Stimulated activated CD8-positive, alpha-beta memory T cell treated with anti-CD3 and anti-CD28 coated beads, Interleukin-12 subunit alpha, Interleukin-12 subunit beta, amount 100 ng/mL, for 4 hours (primary cell): ENCODE measurements at regions not wholly inside any gene's neighbourhood (a gene's known extent, or its start where the extent isn't known, plus 50 kb on each side); places are given as distances from the start of the nearest gene placed in this dataset.

ENCODE experiments used
- DNase-seq: peaks from one replicate; pipeline ENCODE4 v3.0.0-alpha.2; 2020; ENCODE audit warnings: low read depth

DNA sequence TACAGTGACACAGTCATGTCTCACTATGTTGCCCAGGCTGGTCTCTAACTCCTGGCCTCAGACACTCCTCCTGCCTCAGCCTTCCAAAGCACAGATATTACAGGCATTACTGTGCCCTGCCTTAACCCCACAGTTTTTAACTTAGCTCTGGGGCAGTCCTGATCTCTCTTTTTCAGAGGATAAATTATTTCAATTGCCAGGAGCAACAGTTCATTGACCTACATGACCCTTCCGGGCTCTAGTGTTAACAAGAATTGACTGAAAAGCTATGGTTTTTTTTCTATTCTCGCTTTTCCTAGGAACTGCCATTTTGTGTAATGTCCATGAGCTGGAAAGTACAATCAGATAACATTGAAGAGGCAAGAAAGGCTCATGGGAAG lies 92.8 kb downstream of the HNRNPLL start:
- DNase-seq, result no peak

DNA sequence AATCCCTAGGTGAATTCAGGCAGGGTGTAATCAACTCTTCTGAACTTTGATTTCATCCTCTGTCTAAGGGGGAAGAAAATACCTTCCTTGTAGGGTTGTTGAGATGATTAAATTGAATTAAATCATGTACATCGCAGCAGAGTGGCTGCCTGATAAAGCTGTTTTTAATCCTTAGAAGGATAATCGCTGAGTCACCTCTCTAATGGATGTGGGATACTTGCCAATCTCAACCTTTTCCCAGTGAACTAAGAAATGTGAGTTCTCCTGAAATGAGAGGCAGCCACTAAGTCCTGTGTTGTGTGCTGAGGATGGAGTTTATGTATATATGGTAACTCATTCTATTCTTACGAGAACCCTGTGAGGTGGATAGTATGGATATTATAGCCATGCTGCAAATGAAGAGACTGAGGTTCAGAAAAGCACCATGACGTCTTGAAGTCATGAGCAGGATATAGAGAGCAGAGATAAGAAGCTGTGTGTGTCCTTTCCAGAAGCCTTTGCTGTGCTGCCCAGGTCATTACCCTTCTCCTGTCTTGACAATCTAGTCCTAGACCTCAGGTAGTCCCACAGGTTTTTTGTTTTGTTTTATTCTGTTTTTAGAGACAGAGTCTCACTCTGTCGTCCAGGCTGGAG lies 93.3 kb downstream of the HNRNPLL start:
- no peak for DNase-seq

DNA sequence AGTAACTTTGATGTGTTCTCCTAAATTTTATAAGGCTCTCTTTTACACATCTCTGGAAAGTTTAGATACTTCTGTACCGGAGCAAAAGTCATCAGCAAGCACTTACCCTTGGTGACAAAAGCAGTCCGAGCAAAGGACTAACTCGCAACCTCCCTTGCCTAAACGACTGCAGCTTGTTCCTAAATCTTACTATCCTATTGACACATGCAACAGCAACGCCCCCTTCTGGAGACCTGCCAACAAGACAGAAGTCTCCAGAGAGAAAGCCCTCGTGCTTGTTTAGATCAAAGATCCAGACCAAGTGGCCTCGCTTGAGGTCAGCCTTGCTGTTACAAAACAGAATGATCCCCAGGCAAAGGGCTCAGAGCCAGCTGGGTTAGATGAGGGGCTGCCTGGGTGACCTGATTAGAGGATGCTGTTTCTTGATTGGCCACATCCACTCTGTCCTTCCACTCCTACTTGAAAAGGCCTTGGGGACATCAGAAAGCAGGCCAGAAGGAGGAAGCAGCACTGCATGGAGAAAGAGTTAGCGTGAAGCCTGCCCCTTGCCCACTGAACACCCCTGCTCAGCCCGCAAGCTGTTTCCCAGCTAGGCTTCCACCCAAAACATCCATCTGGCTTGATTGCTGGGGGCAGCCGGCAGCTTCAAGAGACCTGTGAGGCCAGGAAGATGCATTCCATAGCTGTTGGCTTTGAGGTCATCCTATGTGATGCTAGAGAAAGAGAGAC lies 94.3 kb downstream of the HNRNPLL start:
- peak; percentile 44 for DNase-seq

DNA sequence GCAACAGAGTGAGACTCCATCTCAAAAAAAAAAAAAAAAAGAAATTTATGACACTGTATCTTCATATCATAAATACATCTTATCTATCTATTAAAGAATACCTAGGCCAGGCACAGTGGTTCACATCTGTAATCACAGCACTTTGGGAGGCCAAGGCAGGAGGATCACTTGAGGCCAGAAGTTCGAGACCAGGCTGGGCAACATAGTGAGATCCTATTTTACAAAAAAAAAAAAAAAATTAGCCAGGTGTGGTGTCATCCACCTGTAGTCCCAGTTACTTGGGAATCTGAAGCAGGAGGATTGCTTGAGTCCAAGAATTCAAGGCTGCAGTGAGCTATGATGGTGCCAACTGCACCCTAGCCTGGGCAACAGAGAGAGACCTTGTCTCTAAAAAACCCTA lies 95.0 kb downstream of the HNRNPLL start:
- DNase-seq, result no peak

DNA sequence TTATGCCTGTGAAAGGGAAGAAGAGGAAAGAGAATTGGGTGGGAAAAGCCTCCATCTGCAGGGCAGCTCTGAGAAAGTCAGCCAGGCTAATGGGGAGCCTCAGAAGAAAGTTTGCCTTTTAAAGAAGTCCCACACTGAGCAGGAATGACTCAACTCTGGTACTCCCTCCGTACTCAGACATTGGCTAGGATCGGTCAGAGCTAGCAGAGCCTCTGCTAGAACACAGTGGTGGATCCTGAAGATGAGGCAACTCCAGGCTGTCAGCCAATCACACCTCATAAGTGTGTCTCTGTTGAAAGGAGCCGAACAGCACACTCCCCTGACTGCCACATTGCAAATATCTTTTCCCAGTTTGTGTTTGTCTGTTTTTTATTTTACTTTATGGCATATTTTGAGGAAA lies 96.9 kb downstream of the HNRNPLL start:
- no peak for DNase-seq

DNA sequence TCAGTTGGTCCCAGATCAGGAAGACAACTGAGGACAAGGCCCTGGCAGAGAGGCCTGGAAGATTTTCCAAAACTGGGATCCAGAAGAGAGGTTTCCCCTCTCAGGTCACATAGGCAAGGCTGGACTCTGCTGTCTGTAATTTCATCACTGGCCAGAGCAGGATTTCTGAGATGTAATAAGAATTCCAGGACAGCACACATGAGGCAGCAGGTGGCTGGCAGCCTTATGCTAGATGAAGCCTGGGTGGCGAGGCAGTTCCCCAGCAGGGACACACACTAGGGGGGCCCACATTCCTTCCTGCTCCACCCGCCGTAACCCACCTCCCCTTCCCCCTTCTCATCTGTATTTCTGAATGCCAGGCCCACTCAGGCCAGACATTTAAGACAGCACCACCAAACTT lies 98.6 kb downstream of the HNRNPLL start:
- DNase-seq, result no peak

DNA sequence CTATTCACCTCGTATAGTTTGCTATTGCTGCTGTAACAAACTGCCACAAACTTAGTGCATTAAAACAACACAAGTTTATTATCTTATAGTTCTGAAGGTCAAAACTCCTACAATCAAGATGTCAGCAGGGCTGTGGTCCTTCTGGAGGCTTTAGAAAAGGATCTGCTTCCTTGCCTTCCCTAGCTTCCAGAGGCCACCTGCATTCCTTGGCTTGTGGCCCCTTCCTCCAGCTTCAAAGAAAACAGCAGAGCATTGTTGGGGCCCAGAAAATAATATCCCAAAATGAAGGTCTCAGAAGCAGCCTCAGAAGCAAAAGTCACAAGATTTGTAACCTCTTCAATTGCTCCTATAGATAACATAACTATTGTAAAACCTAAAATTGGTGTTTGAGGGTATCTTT lies 100.6 kb downstream of the HNRNPLL start:
- DNase-seq, result no peak

DNA sequence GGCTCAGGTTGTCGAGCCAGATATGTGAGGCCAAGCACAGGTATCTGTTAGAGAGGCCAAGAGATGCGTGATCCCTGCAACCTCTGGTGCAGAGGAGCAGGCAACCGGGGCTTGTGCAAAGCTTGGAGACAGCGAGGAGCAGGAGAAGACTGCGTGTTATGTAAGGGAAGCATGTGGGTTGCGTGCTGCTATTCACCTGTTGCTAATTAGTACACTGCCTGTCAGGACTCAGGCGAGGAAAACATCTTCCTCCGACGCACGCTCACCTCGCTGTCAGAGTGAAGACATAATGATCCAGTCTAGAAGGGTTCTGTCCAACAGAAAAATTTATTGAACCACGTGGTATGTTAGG lies 102.5 kb downstream of the HNRNPLL start:
- DNase-seq, result no peak

DNA sequence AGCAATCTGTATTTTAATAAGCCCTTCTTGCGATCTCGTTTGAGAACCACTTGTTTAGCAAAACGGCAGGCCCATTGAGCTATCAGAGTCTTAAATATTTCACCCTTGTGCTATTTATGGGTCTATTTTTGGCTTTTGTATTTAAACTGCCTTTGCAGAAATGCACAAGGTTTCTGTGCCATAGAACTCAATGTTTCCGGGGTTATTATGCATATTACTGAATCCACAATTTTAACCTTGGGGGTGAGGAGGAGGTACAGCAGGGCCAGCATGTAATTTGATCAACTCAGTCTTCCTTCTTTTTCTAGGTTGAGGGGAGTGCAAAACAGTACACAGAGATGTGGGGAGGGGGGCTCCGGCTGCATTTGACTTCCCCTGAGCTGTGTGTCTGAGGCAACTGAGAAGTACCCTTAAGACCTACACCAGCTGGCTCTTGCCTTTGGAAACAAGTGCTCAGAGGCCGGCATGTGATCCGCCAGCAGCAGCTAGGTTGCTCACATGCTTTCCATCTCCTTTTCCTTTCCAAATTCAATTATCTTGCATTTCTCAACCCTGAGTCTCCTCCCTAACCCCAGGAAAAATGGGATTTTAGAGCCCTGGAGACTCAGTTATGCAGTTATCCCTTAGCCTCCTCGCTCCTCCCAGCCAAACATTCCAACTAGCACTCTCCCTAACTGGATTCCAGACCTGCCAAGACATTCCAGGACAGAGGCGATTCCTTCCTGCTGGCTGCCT lies 103.0 kb downstream of the HNRNPLL start:
- DNase-seq, result no peak

DNA sequence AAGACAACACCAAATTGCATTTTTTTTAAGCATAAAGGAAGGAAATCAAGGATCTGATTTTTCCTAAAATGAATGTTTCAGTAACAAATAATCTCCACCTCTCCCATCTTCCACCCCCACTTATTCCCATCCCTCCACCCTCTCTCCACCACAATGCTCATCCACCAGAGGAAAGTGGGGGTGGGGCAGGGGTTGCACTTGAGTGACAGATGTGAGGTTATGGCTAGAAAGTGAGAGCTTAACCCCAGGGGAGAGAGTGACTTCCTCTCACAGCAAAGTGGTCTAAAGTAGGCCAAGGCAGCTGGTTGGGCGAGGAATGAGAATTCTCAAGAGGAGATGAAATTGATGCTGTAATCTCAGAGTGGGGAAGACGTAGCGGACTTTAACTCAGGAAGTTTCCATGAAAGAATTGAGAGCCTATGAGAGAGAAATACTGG lies 104.7 kb downstream of the HNRNPLL start:
- no peak for DNase-seq

DNA sequence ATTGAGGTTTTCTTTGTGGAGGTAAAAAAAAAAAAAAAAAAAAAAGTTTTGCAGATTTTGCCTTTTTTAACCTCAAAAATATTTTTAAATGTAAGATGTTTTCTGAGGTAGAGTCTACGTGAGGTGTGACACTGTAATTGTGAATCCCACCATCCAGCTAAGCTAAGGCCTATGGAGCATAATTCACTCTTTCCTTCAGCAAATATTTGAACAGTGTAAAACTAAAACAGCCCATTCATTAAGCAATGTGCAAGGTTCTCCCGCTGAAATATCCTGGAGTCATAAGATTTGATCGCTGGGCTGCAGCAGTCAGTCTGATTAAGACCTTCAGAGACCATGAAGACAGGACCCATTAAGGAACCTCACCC lies 105.1 kb downstream of the HNRNPLL start:
- no peak for DNase-seq

DNA sequence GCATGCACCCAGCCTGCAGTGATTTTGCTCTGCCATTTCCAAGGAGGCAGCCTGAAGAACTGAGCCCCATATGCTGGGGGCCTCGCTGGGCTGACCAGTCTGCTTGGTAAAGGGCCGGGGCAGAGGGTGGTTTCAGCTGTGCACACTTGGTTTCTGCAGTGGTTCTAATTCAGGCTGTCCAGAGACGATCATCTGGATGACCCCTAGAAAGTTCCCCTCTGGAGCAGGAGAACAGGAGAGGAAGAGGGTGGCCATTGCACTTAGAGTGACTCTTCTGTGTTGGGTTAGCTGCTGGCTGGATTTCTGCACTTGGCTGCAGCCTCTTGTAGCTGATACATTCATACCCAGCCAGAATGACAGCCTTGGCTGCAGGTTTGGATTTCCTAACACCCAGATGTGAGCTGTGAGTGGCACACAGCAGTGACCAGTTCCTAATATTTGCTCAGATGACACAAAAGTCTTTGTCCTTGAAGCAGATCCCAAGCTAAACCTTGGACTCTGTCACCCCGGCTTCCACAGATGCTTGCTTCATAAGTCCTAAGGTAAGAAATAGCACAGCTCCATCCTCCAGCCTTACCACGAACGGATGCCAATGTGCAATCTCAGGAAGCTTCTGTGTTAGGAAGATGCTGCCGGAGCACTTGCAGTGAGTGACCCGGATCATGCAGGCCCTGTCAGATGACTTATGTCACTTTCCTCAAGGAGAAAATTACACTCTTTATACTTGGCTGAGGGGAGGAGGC lies 105.6 kb downstream of the HNRNPLL start:
- no peak for DNase-seq

DNA sequence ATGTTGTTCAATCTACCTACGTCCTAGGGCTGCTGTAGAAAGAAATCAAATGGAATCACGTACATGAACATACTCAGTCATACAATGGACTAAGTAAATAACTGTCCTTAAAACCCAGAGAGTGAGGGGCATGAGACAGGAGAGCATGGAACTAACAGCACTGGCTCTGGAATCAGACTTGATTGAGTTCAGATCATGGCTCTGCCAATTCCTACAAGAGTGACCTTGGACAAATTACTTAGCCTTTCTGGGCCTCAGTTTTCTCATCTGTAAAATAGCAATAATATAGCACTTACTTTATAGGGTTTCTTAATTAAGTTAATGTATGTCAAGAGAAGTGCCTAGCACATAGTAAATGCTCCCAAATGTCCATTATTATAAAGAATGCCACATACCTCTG lies 106.8 kb downstream of the HNRNPLL start:
- DNase-seq, result no peak

DNA sequence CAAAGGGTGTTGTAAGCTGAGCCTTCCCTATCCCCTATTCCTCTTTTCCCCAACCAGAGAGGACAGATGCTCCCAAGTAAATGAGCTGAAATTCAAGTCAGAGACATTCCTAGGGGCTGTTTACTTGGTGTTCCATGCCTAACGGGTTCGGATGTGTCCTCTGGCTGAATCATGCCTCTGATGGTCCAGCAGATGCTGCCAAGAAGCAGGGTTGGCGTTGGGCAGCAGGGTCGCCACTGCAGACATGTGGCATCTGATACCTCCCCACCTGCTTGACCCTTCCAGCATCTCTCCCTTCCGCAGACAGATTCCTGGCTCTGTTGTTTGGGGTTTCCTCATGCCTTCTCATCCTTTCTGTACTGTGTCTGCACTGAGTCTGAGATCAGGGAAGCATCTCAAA lies 108.3 kb downstream of the HNRNPLL start:
- no peak for DNase-seq

DNA sequence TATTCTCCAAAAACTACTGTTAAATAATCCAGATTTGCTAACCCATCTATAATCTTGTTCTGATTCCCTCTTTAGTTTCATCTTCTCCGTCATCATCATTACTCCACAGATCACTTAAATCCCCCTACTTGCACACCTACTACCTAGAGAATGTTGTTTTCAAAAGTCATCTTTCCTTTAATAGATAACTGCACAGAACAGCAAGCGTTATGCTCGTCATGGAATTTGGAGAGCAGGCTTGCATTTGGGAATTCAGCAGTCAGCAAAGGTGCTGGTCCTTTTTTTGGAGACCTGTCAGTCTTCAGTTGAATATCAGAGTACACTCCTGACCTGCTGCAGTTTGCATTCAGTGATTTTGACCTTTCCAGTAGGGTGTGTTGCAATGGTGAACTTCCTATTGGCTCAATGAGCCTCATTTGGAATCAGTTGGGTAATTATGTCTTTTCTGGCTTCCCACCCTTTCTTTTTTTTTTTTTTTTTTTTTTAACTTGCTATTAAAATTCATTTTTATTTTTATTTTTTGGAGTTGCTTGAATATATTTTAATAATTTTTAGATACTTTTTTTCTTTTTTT lies 110.6 kb downstream of the HNRNPLL start:
- no peak for DNase-seq

DNA sequence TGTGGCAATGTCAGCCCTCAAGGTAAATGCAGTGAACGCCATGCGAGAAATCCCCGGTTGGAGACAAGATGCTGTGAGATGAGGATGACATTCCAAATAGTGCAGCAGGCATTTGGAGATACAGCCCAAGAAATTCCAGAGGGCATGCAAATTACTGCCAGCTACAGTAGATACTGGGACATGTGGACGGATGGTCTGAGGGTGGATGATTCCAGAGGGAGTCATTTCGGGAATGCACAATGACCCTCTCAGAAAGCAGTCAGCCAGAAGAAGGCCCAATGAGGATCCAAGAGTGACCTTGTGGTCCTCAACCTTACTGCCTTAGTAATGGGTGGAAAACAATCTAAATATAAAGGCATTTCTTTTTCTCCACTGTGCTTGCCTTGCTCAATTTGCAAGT lies 111.3 kb downstream of the HNRNPLL start:
- no peak for DNase-seq

DNA sequence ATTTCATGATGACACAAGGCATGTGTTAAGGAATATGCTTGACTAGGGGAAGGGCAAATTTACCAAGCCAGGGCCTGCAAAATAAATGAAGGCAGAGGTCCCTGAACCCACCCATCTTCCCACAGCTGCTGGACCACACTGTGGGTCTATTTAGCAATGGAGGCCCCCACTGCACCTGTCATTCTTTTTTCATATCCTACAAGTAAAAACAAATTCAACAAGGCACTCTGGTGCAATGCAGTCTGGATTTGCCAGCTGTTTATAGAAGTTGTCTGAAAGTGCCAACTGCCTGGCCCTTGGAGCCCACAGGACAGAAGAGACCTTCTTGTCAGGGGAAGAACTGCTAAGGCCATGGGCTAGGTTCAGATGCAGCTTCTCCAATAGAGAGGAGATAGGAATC lies 112.8 kb upstream of the ATL2 start:
- DNase-seq, result no peak

DNA sequence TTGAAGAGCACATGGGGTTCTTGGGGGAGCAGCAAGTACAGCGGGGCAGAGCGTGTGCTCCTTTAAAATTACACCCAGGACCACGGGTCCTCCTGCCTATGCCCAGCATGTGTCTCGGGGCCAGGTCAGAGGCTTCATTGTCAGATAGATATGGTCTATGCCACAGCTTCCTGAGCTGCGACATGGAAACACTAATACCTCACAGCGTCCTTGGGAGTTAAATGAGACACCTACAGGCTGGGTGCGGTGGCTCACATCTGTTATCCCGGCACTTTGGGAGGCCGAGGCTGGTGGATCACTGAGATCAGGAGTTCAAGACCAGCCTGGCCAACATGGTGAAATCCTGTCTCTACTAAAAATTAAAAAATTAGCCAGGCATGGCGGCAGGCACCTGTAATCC lies 110.8 kb upstream of the ATL2 start:
- no peak for DNase-seq

DNA sequence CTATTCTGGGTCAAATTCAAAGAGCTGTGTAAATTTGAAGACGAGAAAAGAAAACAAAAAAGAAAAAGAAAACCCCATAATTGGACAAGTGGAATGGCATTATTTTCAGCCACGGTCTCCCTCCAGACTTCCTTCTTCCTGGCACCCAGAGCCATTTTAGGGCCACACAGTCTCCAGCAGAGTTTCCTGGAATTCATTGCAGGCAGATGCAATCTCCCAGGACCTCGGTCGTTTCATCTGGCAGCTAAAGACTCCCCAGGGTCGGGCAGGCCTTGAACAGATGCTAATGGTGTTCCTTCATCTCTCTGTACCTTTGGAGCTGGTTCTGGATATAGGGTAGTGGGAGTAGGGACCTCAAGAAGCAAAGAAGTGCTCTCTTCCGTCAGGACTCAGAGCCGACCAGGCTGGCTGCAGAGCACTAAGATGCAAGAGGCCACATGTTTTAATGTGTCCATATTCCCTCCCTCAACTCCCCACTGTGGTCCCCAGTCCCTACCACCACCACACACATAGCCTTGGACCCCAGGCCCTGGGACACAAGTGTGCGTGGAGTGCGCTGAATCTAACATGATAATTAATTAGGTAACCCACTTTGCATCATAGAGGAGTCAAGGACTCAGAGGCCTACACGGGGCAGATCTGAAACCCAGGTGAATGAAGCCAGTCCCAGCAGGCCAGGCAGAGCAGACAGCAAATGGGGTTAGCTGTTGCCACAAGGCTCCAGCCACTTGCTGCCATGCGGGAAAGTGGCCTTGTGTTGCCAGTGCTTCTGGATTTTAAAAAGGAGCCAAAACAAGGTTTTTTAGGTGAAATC lies 109.3 kb upstream of the ATL2 start:
- no peak for DNase-seq

DNA sequence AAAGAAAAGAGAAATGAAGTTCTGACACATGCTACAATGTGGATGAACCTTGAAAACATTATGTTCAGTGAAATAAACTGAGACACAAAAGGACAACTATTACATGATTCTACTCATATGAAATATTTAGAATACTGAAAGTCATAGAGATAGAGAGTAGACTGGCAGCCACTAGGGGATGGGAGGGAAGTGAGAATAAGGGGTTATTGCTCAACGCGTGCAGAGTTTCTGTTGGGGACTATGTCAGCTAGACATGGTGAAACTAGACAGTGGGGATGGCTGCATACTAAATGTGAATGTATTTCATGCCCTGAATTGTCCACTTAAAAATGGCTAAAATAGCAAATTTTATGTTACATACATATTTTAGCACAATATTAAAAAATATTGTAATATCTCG lies 108.7 kb upstream of the ATL2 start:
- no peak for DNase-seq

DNA sequence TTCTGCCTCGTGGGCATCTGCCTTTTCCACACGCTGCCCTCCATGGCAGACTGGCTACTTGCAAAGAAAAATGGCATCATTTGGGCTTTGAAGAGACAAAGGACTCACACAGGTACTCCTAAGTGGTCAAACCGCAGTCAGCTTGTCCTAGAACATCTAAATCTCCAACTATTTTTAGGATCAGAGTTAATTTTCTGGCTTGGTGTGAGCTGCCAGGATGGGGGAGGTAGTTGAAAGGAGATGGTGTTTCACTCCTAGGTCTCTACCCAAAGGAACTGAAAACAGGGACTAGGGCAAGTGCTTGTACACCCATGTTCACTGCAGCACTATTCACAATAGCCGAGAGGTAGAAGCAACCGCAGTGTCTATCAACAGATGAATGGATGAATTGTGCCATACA lies 107.9 kb upstream of the ATL2 start:
- no peak for DNase-seq
